ENCODE measurements at regions not wholly inside any gene's neighbourhood (a gene's known extent, or its start where the extent isn't known, plus 50 kb on each side); places are given as distances from the start of the nearest gene placed in this dataset.

DNA sequence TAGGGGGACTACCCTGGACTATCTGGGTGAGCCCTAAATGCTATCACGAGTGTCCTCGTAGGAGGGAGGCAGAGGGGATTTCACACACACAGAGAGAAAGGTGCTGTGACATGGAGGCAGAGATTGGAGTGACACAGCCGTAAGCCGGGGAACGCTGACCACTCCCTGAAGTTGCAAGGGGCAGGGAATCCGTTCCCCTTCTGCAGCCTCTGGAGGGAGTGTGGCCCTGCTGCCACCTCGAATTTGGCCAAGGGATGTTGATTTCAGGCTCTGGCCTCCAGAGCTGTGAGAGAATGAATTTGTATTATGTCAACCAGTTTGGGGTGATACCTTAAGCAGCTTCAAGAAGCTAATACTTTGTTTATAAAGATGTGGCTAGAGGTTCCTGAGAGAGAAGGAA lies 137.7 kb downstream of the ACTL8 start:
- no peak for ATAC-seq
- TF ChIP-seq TCF4 (CRISPR knock-in tag; IDR thresholded peaks at IDR 0.05; ENCODE audit: borderline replicate concordance) = no peak
- no peak for TF ChIP-seq CSRNP3 (CRISPR knock-in tag; IDR thresholded peaks at IDR 0.05)
- TF ChIP-seq ISL1 (CRISPR knock-in tag; IDR thresholded peaks at IDR 0.05) = no peak
- TF ChIP-seq ZNF565 (CRISPR knock-in tag; conservative IDR thresholded peaks at IDR 0.05; ENCODE audit: low read depth) = no peak
- no peak for TF ChIP-seq CSDC2 (CRISPR knock-in tag; IDR thresholded peaks at IDR 0.05)
- no peak for TF ChIP-seq BACH2 (CRISPR knock-in tag; IDR thresholded peaks at IDR 0.05; ENCODE audit: borderline replicate concordance)
- TF ChIP-seq RARB (CRISPR knock-in tag; IDR thresholded peaks at IDR 0.05) = no peak
- TF ChIP-seq, protein P1, sequence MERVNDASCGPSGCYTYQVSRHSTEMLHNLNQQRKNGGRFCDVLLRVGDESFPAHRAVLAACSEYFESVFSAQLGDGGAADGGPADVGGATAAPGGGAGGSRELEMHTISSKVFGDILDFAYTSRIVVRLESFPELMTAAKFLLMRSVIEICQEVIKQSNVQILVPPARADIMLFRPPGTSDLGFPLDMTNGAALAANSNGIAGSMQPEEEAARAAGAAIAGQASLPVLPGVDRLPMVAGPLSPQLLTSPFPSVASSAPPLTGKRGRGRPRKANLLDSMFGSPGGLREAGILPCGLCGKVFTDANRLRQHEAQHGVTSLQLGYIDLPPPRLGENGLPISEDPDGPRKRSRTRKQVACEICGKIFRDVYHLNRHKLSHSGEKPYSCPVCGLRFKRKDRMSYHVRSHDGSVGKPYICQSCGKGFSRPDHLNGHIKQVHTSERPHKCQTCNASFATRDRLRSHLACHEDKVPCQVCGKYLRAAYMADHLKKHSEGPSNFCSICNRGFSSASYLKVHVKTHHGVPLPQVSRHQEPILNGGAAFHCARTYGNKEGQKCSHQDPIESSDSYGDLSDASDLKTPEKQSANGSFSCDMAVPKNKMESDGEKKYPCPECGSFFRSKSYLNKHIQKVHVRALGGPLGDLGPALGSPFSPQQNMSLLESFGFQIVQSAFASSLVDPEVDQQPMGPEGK (CRISPR knock-in tag; IDR thresholded peaks at IDR 0.05; ENCODE audit: borderline replicate concordance) = no peak
- no peak for TF ChIP-seq ZNF70 (CRISPR knock-in tag; IDR thresholded peaks at IDR 0.05)
- TF ChIP-seq ZFP30 (CRISPR knock-in tag; IDR thresholded peaks at IDR 0.05) = no peak
- TF ChIP-seq PPARA (CRISPR knock-in tag; IDR thresholded peaks at IDR 0.05; ENCODE audit: borderline replicate concordance) = no peak
- TF ChIP-seq GLIS3 (CRISPR knock-in tag; IDR thresholded peaks at IDR 0.05) = no peak
- no peak for TF ChIP-seq ESRRG (CRISPR knock-in tag; IDR thresholded peaks at IDR 0.05)
- TF ChIP-seq, protein P2, sequence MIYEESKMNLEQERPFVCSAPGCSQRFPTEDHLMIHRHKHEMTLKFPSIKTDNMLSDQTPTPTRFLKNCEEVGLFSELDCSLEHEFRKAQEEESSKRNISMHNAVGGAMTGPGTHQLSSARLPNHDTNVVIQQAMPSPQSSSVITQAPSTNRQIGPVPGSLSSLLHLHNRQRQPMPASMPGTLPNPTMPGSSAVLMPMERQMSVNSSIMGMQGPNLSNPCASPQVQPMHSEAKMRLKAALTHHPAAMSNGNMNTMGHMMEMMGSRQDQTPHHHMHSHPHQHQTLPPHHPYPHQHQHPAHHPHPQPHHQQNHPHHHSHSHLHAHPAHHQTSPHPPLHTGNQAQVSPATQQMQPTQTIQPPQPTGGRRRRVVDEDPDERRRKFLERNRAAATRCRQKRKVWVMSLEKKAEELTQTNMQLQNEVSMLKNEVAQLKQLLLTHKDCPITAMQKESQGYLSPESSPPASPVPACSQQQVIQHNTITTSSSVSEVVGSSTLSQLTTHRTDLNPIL (CRISPR knock-in tag; IDR thresholded peaks at IDR 0.05; ENCODE audit: low read depth) = no peak
- TF ChIP-seq ZFP3 (CRISPR knock-in tag; IDR thresholded peaks at IDR 0.05) = no peak
- no peak for TF ChIP-seq POU6F1 (CRISPR knock-in tag; IDR thresholded peaks at IDR 0.05; ENCODE audit: borderline replicate concordance, low read depth)
- TF ChIP-seq SNAI2 (CRISPR knock-in tag; IDR thresholded peaks at IDR 0.05) = no peak
- TF ChIP-seq OSR1 (CRISPR knock-in tag; IDR thresholded peaks at IDR 0.05) = no peak
- TF ChIP-seq ZNF8 (CRISPR knock-in tag; IDR thresholded peaks at IDR 0.05) = no peak

DNA sequence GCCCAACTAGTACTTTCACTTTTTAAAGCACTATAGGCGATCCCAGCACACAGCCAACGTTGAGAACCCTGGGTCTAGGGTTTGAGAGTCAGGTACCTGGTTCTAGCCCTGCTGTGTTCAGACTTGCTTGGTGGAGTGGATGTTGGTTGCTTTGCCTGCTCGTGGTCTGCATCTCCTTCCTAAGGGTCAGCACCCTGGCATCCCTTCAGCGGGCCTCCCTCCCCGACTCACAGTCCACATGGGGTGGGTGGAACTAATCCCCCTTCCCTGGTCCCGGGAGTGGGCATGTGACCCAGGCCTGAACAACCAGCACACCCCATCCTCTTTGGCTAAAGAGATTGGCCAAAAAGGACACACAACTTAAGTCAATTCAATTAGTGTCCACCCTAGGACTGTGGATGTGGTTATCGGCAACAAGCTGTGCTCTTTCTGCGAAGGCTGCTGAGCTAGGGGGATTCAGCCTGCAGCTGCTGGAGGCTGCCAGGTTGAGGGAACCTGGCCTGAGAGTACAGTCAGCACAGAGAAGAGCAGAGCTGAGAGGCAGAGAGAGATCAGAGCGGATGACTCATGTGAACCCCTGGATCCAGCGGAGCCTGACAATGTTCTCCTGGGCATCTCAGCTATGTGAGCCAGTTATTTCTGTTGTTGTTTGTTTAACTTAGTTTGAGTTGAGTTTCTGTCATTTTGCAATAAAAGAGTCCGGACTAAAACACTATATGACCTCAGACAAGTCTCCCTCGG lies 138.9 kb downstream of the ACTL8 start:
- ATAC-seq = no peak
- TF ChIP-seq SNAI2 (CRISPR knock-in tag; IDR thresholded peaks at IDR 0.05) (no peak), RARB (CRISPR knock-in tag; IDR thresholded peaks at IDR 0.05) (no peak), ZC3H10 (CRISPR knock-in tag; IDR thresholded peaks at IDR 0.05) (no peak)

DNA sequence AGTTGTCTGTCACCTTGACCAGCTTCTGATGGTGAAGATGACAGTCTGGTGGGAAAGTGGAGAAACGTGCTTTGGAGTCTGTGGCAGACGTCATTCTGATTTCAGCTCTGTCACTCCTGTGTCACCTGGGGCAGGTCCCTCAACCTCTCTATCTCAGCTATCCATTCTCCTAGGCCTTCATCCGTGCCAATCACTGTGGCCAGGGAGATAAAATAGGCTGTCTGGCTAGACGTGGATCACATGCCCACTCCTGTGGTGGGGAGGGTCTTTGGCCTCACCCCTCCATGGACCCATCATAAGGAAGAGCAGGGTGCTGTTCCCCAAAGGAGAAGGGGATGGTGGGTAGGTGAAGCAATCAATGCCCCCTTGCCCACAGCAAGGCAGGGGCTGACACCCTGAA lies 140.3 kb downstream of the ACTL8 start:
- ATAC-seq = no peak
- no peak for TF ChIP-seq PPARA (CRISPR knock-in tag; IDR thresholded peaks at IDR 0.05; ENCODE audit: borderline replicate concordance)
- TF ChIP-seq TCF4 (CRISPR knock-in tag; IDR thresholded peaks at IDR 0.05; ENCODE audit: borderline replicate concordance) = no peak
- no peak for TF ChIP-seq ZC3H10 (CRISPR knock-in tag; IDR thresholded peaks at IDR 0.05)
- TF ChIP-seq OSR1 (CRISPR knock-in tag; IDR thresholded peaks at IDR 0.05) = no peak
- no peak for TF ChIP-seq GLIS3 (CRISPR knock-in tag; IDR thresholded peaks at IDR 0.05)
- TF ChIP-seq ZFP3 (CRISPR knock-in tag; IDR thresholded peaks at IDR 0.05) = no peak
- no peak for TF ChIP-seq BACH2 (CRISPR knock-in tag; IDR thresholded peaks at IDR 0.05; ENCODE audit: borderline replicate concordance)
- TF ChIP-seq ZFP30 (CRISPR knock-in tag; IDR thresholded peaks at IDR 0.05) = no peak
- TF ChIP-seq ZNF8 (CRISPR knock-in tag; IDR thresholded peaks at IDR 0.05) = no peak
- TF ChIP-seq, protein P3, sequence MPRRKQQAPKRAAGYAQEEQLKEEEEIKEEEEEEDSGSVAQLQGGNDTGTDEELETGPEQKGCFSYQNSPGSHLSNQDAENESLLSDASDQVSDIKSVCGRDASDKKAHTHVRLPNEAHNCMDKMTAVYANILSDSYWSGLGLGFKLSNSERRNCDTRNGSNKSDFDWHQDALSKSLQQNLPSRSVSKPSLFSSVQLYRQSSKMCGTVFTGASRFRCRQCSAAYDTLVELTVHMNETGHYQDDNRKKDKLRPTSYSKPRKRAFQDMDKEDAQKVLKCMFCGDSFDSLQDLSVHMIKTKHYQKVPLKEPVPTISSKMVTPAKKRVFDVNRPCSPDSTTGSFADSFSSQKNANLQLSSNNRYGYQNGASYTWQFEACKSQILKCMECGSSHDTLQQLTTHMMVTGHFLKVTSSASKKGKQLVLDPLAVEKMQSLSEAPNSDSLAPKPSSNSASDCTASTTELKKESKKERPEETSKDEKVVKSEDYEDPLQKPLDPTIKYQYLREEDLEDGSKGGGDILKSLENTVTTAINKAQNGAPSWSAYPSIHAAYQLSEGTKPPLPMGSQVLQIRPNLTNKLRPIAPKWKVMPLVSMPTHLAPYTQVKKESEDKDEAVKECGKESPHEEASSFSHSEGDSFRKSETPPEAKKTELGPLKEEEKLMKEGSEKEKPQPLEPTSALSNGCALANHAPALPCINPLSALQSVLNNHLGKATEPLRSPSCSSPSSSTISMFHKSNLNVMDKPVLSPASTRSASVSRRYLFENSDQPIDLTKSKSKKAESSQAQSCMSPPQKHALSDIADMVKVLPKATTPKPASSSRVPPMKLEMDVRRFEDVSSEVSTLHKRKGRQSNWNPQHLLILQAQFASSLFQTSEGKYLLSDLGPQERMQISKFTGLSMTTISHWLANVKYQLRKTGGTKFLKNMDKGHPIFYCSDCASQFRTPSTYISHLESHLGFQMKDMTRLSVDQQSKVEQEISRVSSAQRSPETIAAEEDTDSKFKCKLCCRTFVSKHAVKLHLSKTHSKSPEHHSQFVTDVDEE (CRISPR knock-in tag; IDR thresholded peaks at IDR 0.05) = no peak
- no peak for TF ChIP-seq RARB (CRISPR knock-in tag; IDR thresholded peaks at IDR 0.05)
- TF ChIP-seq ZNF565 (CRISPR knock-in tag; conservative IDR thresholded peaks at IDR 0.05; ENCODE audit: low read depth) = no peak
- no peak for TF ChIP-seq SNAI2 (CRISPR knock-in tag; IDR thresholded peaks at IDR 0.05)
- TF ChIP-seq, protein P1 (CRISPR knock-in tag; IDR thresholded peaks at IDR 0.05; ENCODE audit: borderline replicate concordance) = no peak
- no peak for TF ChIP-seq ESRRG (CRISPR knock-in tag; IDR thresholded peaks at IDR 0.05)
- TF ChIP-seq, protein P2 (CRISPR knock-in tag; IDR thresholded peaks at IDR 0.05; ENCODE audit: low read depth) = no peak
- no peak for TF ChIP-seq ZNF70 (CRISPR knock-in tag; IDR thresholded peaks at IDR 0.05)
- no peak for TF ChIP-seq ARNTL (CRISPR knock-in tag; IDR thresholded peaks at IDR 0.05; ENCODE audit: borderline replicate concordance, low read depth)
